ENCODE measurements at regions not wholly inside any gene's neighbourhood (a gene's known extent, or its start where the extent isn't known, plus 50 kb on each side); places are given as distances from the start of the nearest gene placed in this dataset.
"Not testable (repeated sequence)": the region's sequence is repeated elsewhere in the genome, so short reads cannot be mapped to it uniquely, and the experiment has no call there.

DNA sequence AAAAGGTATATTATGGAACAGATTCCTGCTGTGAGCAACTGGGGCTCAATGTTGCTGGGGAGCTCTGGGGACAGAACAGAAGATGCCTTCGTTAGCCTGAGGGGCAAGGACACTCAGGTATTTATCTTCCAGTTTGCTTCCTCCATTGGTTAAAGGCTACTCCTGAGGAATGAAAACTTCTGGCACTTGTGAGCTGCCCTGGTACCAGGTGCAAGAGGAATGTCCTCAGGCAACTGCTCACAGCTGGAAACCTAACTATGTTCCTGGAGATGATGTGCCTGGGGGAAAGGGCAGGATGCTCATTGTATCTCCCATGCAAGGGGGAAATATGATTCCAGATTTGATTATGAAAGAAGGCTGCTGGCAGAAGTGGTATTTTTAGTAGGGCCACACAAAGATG is 54.0 kb upstream of the BBX start:
- DNase-seq = no peak

DNA sequence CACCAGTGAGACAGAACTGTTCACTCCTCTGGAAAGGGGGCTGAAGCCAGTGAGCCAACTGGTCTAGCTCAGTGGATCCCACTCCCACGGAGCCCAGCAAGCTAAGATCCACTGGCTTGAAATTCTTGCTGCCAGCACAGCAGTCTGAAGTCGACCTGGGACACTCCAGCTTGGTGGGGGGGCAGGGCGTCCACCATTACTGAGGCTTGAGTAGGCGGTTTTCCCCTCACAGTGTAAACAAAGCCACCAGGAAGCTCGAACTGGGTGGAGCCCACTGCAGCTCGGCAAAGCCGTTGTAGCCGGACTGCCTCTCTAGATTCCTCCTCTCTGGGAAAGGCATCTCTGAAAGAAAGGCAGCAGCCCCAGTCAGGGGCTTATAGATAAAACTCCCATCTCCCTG is 52.3 kb upstream of the BBX start:
- not testable (repeated sequence) for DNase-seq

Measured in occipital lobe (tissue), 1 donor.